ENCODE measurements at regions not wholly inside any gene's neighbourhood (a gene's known extent, or its start where the extent isn't known, plus 50 kb on each side); places are given as distances from the start of the nearest gene placed in this dataset.

GRCh38 chr1:25088180-25088701 lies 144.1 kb downstream of the SYF2 start:
- Histone ChIP-seq H3K56ac (ENCODE audit: insufficient read length, low read depth, low read length) (no peak overlapping the region), H3K9ac (ENCODE audit: extremely low read depth, insufficient read length, low read length) (no peak overlapping the region), H2BK5ac (ENCODE audit: insufficient read length, low read length) (no peak overlapping the region), H3K79me1 (ENCODE audit: insufficient read depth, low read depth, low read length, poor library complexity, severe bottlenecking) (no peaks in the 10 kb centered on the region), H4K5ac (ENCODE audit: insufficient read length, low read depth, low read length) (no peak overlapping the region), H3K4me2 (ENCODE audit: insufficient read depth, insufficient read length, low read length) (no peak overlapping the region), H2BK20ac (ENCODE audit: low read depth, low read length, poor library complexity, severe bottlenecking) (no peak overlapping the region), H3K4ac (ENCODE audit: low read depth, low read length) (no peak overlapping the region), H4K20me1 (ENCODE audit: control insufficient read depth, insufficient read depth, insufficient read length) (no peaks in the 10 kb centered on the region), H3T11ph (ENCODE audit: low read length) (no peak overlapping the region), H2BK120ac (ENCODE audit: low read depth, low read length, poor library complexity, severe bottlenecking) (no peak overlapping the region), H3K4me1 (ENCODE audit: insufficient read depth, low read length) (no peaks in the 10 kb centered on the region), H2BK15ac (ENCODE audit: low read depth, low read length) (no peak overlapping the region), H2AK5ac (ENCODE audit: insufficient read length, low read length) (no peak overlapping the region), H3K18ac (ENCODE audit: insufficient read length, low read depth, low read length) (no peak overlapping the region), H3K79me2 (ENCODE audit: insufficient read depth, low read length) (no peaks in the 10 kb centered on the region), H2AFZ (ENCODE audit: low read length) (no peak overlapping the region), H3K23ac (ENCODE audit: insufficient read length, low read depth, low read length) (no peak overlapping the region), H3K14ac (ENCODE audit: insufficient read depth, low read length) (no peak overlapping the region; the same call in 1 of the 2 replicates), H2BK12ac (ENCODE audit: insufficient read length, low read depth, low read length) (no peak overlapping the region), H3K9me3 (ENCODE audit: control insufficient read depth, low read depth, low read length) (no peaks in the 10 kb centered on the region), H4K91ac (ENCODE audit: insufficient read length, low read depth, low read length) (no peak overlapping the region), H3K23me2 (ENCODE audit: insufficient read length, low read depth, low read length, poor library complexity, severe bottlenecking) (no peaks in the 10 kb centered on the region), H3K27me3 (ENCODE audit: insufficient read depth, low read length) (no peaks in the 10 kb centered on the region), H3K27ac (ENCODE audit: insufficient read length, low read depth, low read length) (no peak overlapping the region), H4K8ac (replicated peaks; ENCODE audit: insufficient read length, low read depth, low read length) (no peak overlapping the region)
- no peaks in the 10 kb centered on the region for H3K36me3 Mint-ChIP-seq (ENCODE audit: insufficient read depth in 1 of 3, low read depth in 3 of 3)
- no peak for TF ChIP-seq CTCF (conservative IDR thresholded peaks at IDR 0.05)
- no peak overlapping the region for H3K27ac Mint-ChIP-seq
- H3K27me3 Mint-ChIP-seq (ENCODE audit: low read depth), result peaks cover 2% of the 10 kb centered on the region
- no peak overlapping the region; a peak in 1 of 5 replicates for H3K4me3 Mint-ChIP-seq
- no peak for DNase-seq
- no CpG with 5 or more reads among the region's 6 CpGs for WGBS (ENCODE audit: extremely low coverage, insufficient read length, low lambda C conversion rate)
- peaks cover 7 to 22% of the 10 kb centered on the region in 2 experiments for H3K4me1 Mint-ChIP-seq
- no peaks in the 10 kb centered on the region; a peak in 1 of 5 replicates for H3K9me3 Mint-ChIP-seq

Data from H9 (cell line).